ENCODE measurements at regions not wholly inside any gene's neighbourhood (a gene's known extent, or its start where the extent isn't known, plus 50 kb on each side); places are given as distances from the start of the nearest gene placed in this dataset.

- Mint-ChIP-seq H3K9me3 (peaks cover 22% of the 10 kb centered on the region), H3K27me3 (no peaks in the 10 kb centered on the region), H3K36me3 (ENCODE audit: insufficient read depth) (no peaks in the 10 kb centered on the region), H3K4me3 (no peak overlapping the region), H3K27ac (ENCODE audit: low read depth) (no peak overlapping the region), H3K4me1 (no peaks in the 10 kb centered on the region)
- ATAC-seq (replicated peaks; ENCODE audit: extremely low read depth, poor library complexity, severe bottlenecking) (no peak), DNase-seq (ENCODE audit: low spot score in 2 of 2) (no peak)
Measured at GRCh38 chr4:58522765-58523382, 1412.7 kb upstream of the IGFBP7 start.

- ATAC-seq (replicated peaks; ENCODE audit: extremely low read depth, poor library complexity, severe bottlenecking) (no peak), DNase-seq (ENCODE audit: low spot score in 2 of 2) (no peak)
- Mint-ChIP-seq H3K9me3 (peaks cover 17% of the 10 kb centered on the region), H3K36me3 (ENCODE audit: insufficient read depth) (no peaks in the 10 kb centered on the region), H3K4me3 (no peak overlapping the region), H3K27ac (ENCODE audit: low read depth) (no peak overlapping the region), H3K27me3 (no peaks in the 10 kb centered on the region), H3K4me1 (no peaks in the 10 kb centered on the region)
Measured at GRCh38 chr4:58515226-58515625, 1405.0 kb upstream of the IGFBP7 start.

- Mint-ChIP-seq H3K27me3 (no peaks in the 10 kb centered on the region), H3K4me1 (no peaks in the 10 kb centered on the region), H3K27ac (ENCODE audit: low read depth) (no peak overlapping the region), H3K9me3 (peaks cover 17% of the 10 kb centered on the region), H3K4me3 (no peak overlapping the region), H3K36me3 (ENCODE audit: insufficient read depth) (no peaks in the 10 kb centered on the region)
- ATAC-seq (replicated peaks; ENCODE audit: extremely low read depth, poor library complexity, severe bottlenecking) (no peak), DNase-seq (ENCODE audit: low spot score in 2 of 2) (no peak)
Measured at GRCh38 chr4:58514299-58514698, 1404.1 kb upstream of the IGFBP7 start.

GRCh38 chr4:58510652-58511051 is 1400.5 kb upstream of the IGFBP7 start:
- DNase-seq (ENCODE audit: low spot score in 2 of 2) (no peak), ATAC-seq (replicated peaks; ENCODE audit: extremely low read depth, poor library complexity, severe bottlenecking) (no peak)
- H3K4me3 Mint-ChIP-seq = no peak overlapping the region
- no peaks in the 10 kb centered on the region for H3K36me3 Mint-ChIP-seq (ENCODE audit: insufficient read depth)
- no peaks in the 10 kb centered on the region for H3K4me1 Mint-ChIP-seq
- H3K9me3 Mint-ChIP-seq = peaks cover 15% of the 10 kb centered on the region
- H3K27ac Mint-ChIP-seq (ENCODE audit: low read depth) = no peak overlapping the region
- no peaks in the 10 kb centered on the region for H3K27me3 Mint-ChIP-seq

- Mint-ChIP-seq H3K36me3 (ENCODE audit: insufficient read depth) (no peaks in the 10 kb centered on the region), H3K27ac (ENCODE audit: low read depth) (no peak overlapping the region), H3K9me3 (peaks cover 15% of the 10 kb centered on the region), H3K4me3 (no peak overlapping the region), H3K4me1 (no peaks in the 10 kb centered on the region), H3K27me3 (no peaks in the 10 kb centered on the region)
- no peak for DNase-seq (ENCODE audit: low spot score in 2 of 2)
- no peak for ATAC-seq (replicated peaks; ENCODE audit: extremely low read depth, poor library complexity, severe bottlenecking)
Measured at GRCh38 chr4:58507079-58507478, 1396.9 kb upstream of the IGFBP7 start.

GRCh38 chr4:58502839-58503238 is 1392.7 kb upstream of the IGFBP7 start:
- DNase-seq (ENCODE audit: low spot score in 2 of 2) = no peak
- Mint-ChIP-seq H3K27me3 (no peaks in the 10 kb centered on the region), H3K4me3 (no peak overlapping the region), H3K4me1 (no peaks in the 10 kb centered on the region), H3K27ac (ENCODE audit: low read depth) (no peak overlapping the region), H3K9me3 (no peaks in the 10 kb centered on the region), H3K36me3 (ENCODE audit: insufficient read depth) (no peaks in the 10 kb centered on the region)
- no peak for ATAC-seq (replicated peaks; ENCODE audit: extremely low read depth, poor library complexity, severe bottlenecking)

- H3K36me3 Mint-ChIP-seq (ENCODE audit: insufficient read depth) = no peaks in the 10 kb centered on the region
- H3K4me3 Mint-ChIP-seq = no peak overlapping the region
- H3K27me3 Mint-ChIP-seq = no peaks in the 10 kb centered on the region
- H3K4me1 Mint-ChIP-seq = no peaks in the 10 kb centered on the region
- H3K9me3 Mint-ChIP-seq = peaks cover 6% of the 10 kb centered on the region
- DNase-seq (ENCODE audit: low spot score in 2 of 2) (no peak), ATAC-seq (replicated peaks; ENCODE audit: extremely low read depth, poor library complexity, severe bottlenecking) (no peak)
- H3K27ac Mint-ChIP-seq (ENCODE audit: low read depth) = no peak overlapping the region
Measured at GRCh38 chr4:58499182-58499581, 1389.0 kb upstream of the IGFBP7 start.

- Mint-ChIP-seq H3K4me1 (no peaks in the 10 kb centered on the region), H3K36me3 (ENCODE audit: insufficient read depth) (no peaks in the 10 kb centered on the region), H3K27ac (ENCODE audit: low read depth) (no peak overlapping the region), H3K27me3 (no peaks in the 10 kb centered on the region), H3K4me3 (no peak overlapping the region), H3K9me3 (peaks cover 16% of the 10 kb centered on the region)
- DNase-seq (ENCODE audit: low spot score in 2 of 2) (no peak), ATAC-seq (replicated peaks; ENCODE audit: extremely low read depth, poor library complexity, severe bottlenecking) (no peak)
Measured at GRCh38 chr4:58491620-58492019, 1381.4 kb upstream of the IGFBP7 start.

GRCh38 chr4:58477950-58478349 is 1367.8 kb upstream of the IGFBP7 start:
- H3K27me3 Mint-ChIP-seq = no peaks in the 10 kb centered on the region
- no peak overlapping the region for H3K27ac Mint-ChIP-seq (ENCODE audit: low read depth)
- ATAC-seq (replicated peaks; ENCODE audit: extremely low read depth, poor library complexity, severe bottlenecking) (no peak), DNase-seq (ENCODE audit: low spot score in 2 of 2) (no peak)
- no peaks in the 10 kb centered on the region for H3K36me3 Mint-ChIP-seq (ENCODE audit: insufficient read depth)
- peaks cover 10% of the 10 kb centered on the region for H3K9me3 Mint-ChIP-seq
- no peak overlapping the region for H3K4me3 Mint-ChIP-seq
- no peaks in the 10 kb centered on the region for H3K4me1 Mint-ChIP-seq

GRCh38 chr4:58477513-58477912 is 1367.3 kb upstream of the IGFBP7 start:
- peaks cover 10% of the 10 kb centered on the region for H3K9me3 Mint-ChIP-seq
- no peaks in the 10 kb centered on the region for H3K4me1 Mint-ChIP-seq
- ATAC-seq (replicated peaks; ENCODE audit: extremely low read depth, poor library complexity, severe bottlenecking) (no peak), DNase-seq (ENCODE audit: low spot score in 2 of 2) (no peak)
- no peaks in the 10 kb centered on the region for H3K36me3 Mint-ChIP-seq (ENCODE audit: insufficient read depth)
- no peak overlapping the region for H3K27ac Mint-ChIP-seq (ENCODE audit: low read depth)
- H3K27me3 Mint-ChIP-seq = no peaks in the 10 kb centered on the region
- H3K4me3 Mint-ChIP-seq = no peak overlapping the region

GRCh38 chr4:58475097-58475496 is 1364.9 kb upstream of the IGFBP7 start:
- no peak for DNase-seq (ENCODE audit: low spot score in 2 of 2)
- no peak for ATAC-seq (replicated peaks; ENCODE audit: extremely low read depth, poor library complexity, severe bottlenecking)
- H3K9me3 Mint-ChIP-seq = peaks cover 10% of the 10 kb centered on the region
- H3K4me1 Mint-ChIP-seq = no peaks in the 10 kb centered on the region
- H3K27ac Mint-ChIP-seq (ENCODE audit: low read depth) = no peak overlapping the region
- no peaks in the 10 kb centered on the region for H3K27me3 Mint-ChIP-seq
- H3K4me3 Mint-ChIP-seq = no peak overlapping the region
- no peaks in the 10 kb centered on the region for H3K36me3 Mint-ChIP-seq (ENCODE audit: insufficient read depth)

- DNase-seq (ENCODE audit: low spot score in 2 of 2) (no peak), ATAC-seq (replicated peaks; ENCODE audit: extremely low read depth, poor library complexity, severe bottlenecking) (no peak)
- Mint-ChIP-seq H3K36me3 (ENCODE audit: insufficient read depth) (no peaks in the 10 kb centered on the region), H3K27ac (ENCODE audit: low read depth) (no peak overlapping the region), H3K9me3 (peaks cover 10% of the 10 kb centered on the region), H3K4me1 (no peaks in the 10 kb centered on the region), H3K27me3 (no peaks in the 10 kb centered on the region), H3K4me3 (no peak overlapping the region)
Measured at GRCh38 chr4:58465031-58465430, 1354.8 kb upstream of the IGFBP7 start.

- ATAC-seq (replicated peaks; ENCODE audit: extremely low read depth, poor library complexity, severe bottlenecking) (no peak), DNase-seq (ENCODE audit: low spot score in 2 of 2) (no peak)
- H3K27ac Mint-ChIP-seq (ENCODE audit: low read depth) = no peak overlapping the region
- H3K4me3 Mint-ChIP-seq = no peak overlapping the region
- H3K9me3 Mint-ChIP-seq = peaks cover 6% of the 10 kb centered on the region
- no peaks in the 10 kb centered on the region for H3K4me1 Mint-ChIP-seq
- no peaks in the 10 kb centered on the region for H3K27me3 Mint-ChIP-seq
- no peaks in the 10 kb centered on the region for H3K36me3 Mint-ChIP-seq (ENCODE audit: insufficient read depth)
Measured at GRCh38 chr4:58456727-58457384, 1346.7 kb upstream of the IGFBP7 start.

All from central memory CD8-positive, alpha-beta T cell (primary cell).